ENCODE measurements at regions not wholly inside any gene's neighbourhood (a gene's known extent, or its start where the extent isn't known, plus 50 kb on each side); places are given as distances from the start of the nearest gene placed in this dataset.

DNA sequence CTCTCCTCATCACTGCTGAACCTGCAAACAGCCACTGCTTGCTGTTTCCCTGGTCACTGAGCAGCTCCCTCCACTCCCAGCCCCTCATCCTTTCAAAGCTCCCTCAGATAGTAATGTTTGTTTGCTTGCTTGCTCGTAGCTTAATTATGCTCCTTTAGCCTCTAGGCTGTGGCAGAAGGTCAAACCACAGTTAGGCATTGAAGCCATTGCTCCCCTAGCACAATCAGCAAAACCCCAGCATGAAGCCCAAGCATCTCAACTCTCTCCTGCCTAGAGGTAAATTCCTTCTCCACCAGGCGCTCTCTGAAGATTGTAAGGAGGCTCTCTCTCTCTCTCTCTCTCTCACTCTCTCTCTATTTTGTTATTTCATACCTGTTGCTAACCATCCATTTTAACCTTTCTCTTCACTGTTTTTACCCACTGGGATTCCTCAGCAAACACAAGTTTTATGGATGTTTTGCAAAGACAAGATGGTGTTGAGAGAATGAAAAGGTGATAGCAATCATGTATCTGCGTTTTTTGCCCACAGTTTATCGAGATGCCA is 135.9 kb upstream of the HNRNPA3 start:
- Histone ChIP-seq H3K4me1 (ENCODE audit: insufficient read depth, low read length) (no peaks in the 10 kb centered on the region), H4K20me1 (ENCODE audit: low read length) (no peaks in the 10 kb centered on the region), H2AFZ (ENCODE audit: low read length) (no peak overlapping the region), H3K4me2 (ENCODE audit: low read length) (no peak overlapping the region), H3K9ac (ENCODE audit: low read length) (no peak overlapping the region), H3K27me3 (ENCODE audit: low read length) (peaks cover 6% of the 10 kb centered on the region; the same call in 1 of the 2 replicates), H3K36me3 (ENCODE audit: low read depth, low read length) (no peaks in the 10 kb centered on the region), H3K79me2 (ENCODE audit: low read length) (no peaks in the 10 kb centered on the region), H3K9me3 (ENCODE audit: low read length) (no peaks in the 10 kb centered on the region), H3K4me3 (ENCODE audit: low read length) (no peak overlapping the region), H3F3A (ENCODE audit: low read length, unreplicated experiment) (no peaks in the 10 kb centered on the region), H3K27ac (ENCODE audit: low read length) (no peak overlapping the region), H3K9me2 (replicated peaks; ENCODE audit: low read length) (0 out of 2 replicates have a peak, but pooled peaks cover 3% of the 10 kb centered on the region)
- ATAC-seq, result no peak
- ChIA-PET POLR2A (ENCODE audit: unreplicated experiment) (no interaction called here), CTCF (no interaction called here)
- TF ChIP-seq EZH2 (IDR thresholded peaks at IDR 0.05; ENCODE audit: low read length, unreplicated experiment) (no peak), EZH2phosphoT487 (IDR thresholded peaks at IDR 0.05; ENCODE audit: borderline replicate concordance, low read length) (no peak)
- TF ChIP-seq, protein P1, sequence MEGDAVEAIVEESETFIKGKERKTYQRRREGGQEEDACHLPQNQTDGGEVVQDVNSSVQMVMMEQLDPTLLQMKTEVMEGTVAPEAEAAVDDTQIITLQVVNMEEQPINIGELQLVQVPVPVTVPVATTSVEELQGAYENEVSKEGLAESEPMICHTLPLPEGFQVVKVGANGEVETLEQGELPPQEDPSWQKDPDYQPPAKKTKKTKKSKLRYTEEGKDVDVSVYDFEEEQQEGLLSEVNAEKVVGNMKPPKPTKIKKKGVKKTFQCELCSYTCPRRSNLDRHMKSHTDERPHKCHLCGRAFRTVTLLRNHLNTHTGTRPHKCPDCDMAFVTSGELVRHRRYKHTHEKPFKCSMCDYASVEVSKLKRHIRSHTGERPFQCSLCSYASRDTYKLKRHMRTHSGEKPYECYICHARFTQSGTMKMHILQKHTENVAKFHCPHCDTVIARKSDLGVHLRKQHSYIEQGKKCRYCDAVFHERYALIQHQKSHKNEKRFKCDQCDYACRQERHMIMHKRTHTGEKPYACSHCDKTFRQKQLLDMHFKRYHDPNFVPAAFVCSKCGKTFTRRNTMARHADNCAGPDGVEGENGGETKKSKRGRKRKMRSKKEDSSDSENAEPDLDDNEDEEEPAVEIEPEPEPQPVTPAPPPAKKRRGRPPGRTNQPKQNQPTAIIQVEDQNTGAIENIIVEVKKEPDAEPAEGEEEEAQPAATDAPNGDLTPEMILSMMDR (conservative IDR thresholded peaks at IDR 0.05; ENCODE audit: low read depth, low read length), result no peak
- no peak for DNase-seq
- no TSS peak for BruUV-seq (replicated peaks)
- intact Hi-C loops (cut with micrococcal nuclease), result no loop called here

DNA sequence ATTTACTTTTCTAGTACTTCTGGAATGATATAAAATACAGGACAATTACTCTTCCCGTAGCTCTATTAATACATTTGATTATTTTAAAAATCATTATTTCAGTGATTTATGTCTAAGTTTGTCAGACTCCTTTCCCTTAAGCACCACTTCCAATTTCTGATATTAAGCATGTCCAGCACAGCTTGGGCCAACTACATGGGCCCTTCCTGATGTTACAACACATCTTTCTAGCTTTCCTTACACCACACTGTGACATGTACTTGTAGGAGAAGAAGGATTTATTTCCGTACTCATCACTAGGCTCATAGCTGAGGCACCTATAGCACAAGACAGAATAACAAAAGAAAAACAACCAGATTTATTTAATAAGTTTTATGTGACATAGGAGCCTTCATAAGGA is 134.8 kb upstream of the HNRNPA3 start:
- Histone ChIP-seq H3K4me3 (ENCODE audit: low read length) (no peak overlapping the region), H3K9ac (ENCODE audit: low read length) (no peak overlapping the region), H3K36me3 (ENCODE audit: low read depth, low read length) (no peaks in the 10 kb centered on the region), H3K27me3 (ENCODE audit: low read length) (peaks cover 6% of the 10 kb centered on the region; the same call in 1 of the 2 replicates), H3F3A (ENCODE audit: low read length, unreplicated experiment) (no peaks in the 10 kb centered on the region), H4K20me1 (ENCODE audit: low read length) (no peaks in the 10 kb centered on the region), H2AFZ (ENCODE audit: low read length) (no peak overlapping the region), H3K4me2 (ENCODE audit: low read length) (no peak overlapping the region), H3K27ac (ENCODE audit: low read length) (no peak overlapping the region), H3K4me1 (ENCODE audit: insufficient read depth, low read length) (no peaks in the 10 kb centered on the region), H3K9me3 (ENCODE audit: low read length) (no peaks in the 10 kb centered on the region), H3K79me2 (ENCODE audit: low read length) (no peaks in the 10 kb centered on the region), H3K9me2 (replicated peaks; ENCODE audit: low read length) (0 out of 2 replicates have a peak, but pooled peaks cover under 1% of the 10 kb centered on the region)
- TF ChIP-seq EZH2 (IDR thresholded peaks at IDR 0.05; ENCODE audit: low read length, unreplicated experiment), result no peak
- no peak for TF ChIP-seq EZH2phosphoT487 (IDR thresholded peaks at IDR 0.05; ENCODE audit: borderline replicate concordance, low read length)
- TF ChIP-seq, protein P1 (conservative IDR thresholded peaks at IDR 0.05; ENCODE audit: low read depth, low read length), result no peak
- POLR2A ChIA-PET (ENCODE audit: unreplicated experiment), result no interaction called here
- no peak for ATAC-seq
- DNase-seq, result no peak
- CTCF ChIA-PET, result no interaction called here
- intact Hi-C loops (cut with micrococcal nuclease), result no loop called here
- no TSS peak for BruUV-seq (replicated peaks)

DNA sequence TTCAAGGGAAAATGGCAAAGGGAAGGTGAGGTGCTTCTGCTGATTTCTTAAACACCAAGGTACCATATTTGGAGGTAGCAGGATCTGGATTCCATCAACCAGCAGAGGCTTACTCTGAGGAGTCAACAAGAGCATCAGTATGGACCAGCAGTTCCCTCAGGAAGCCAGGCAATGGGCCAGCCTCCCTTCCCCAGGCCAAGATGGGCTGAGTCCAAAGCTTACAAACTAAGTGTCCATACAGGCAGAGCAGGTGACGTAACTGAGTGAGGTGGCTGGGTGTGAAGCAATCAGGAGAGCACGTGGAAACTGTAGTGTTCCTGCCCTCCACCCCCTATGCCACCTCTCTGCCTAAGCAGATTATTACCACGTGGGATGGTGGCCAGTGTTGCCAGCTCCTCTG is 134.2 kb upstream of the HNRNPA3 start:
- Histone ChIP-seq H3K9me2 (replicated peaks; ENCODE audit: low read length) (no peaks in the 10 kb centered on the region), H3K4me2 (ENCODE audit: low read length) (no peak overlapping the region), H3K27me3 (ENCODE audit: low read length) (peaks cover 6% of the 10 kb centered on the region; the same call in 1 of the 2 replicates), H3K9ac (ENCODE audit: low read length) (no peak overlapping the region), H3K79me2 (ENCODE audit: low read length) (no peaks in the 10 kb centered on the region), H3K36me3 (ENCODE audit: low read depth, low read length) (no peaks in the 10 kb centered on the region), H3K9me3 (ENCODE audit: low read length) (no peaks in the 10 kb centered on the region), H4K20me1 (ENCODE audit: low read length) (no peaks in the 10 kb centered on the region), H3K4me3 (ENCODE audit: low read length) (no peak overlapping the region), H3K27ac (ENCODE audit: low read length) (no peak overlapping the region), H3K4me1 (ENCODE audit: insufficient read depth, low read length) (no peaks in the 10 kb centered on the region), H3F3A (ENCODE audit: low read length, unreplicated experiment) (no peaks in the 10 kb centered on the region), H2AFZ (ENCODE audit: low read length) (no peak overlapping the region)
- no peak for ATAC-seq
- ChIA-PET POLR2A (ENCODE audit: unreplicated experiment) (no interaction called here), CTCF (no interaction called here)
- no peak for TF ChIP-seq EZH2 (IDR thresholded peaks at IDR 0.05; ENCODE audit: low read length, unreplicated experiment)
- no peak for TF ChIP-seq EZH2phosphoT487 (IDR thresholded peaks at IDR 0.05; ENCODE audit: borderline replicate concordance, low read length)
- TF ChIP-seq, protein P1 (conservative IDR thresholded peaks at IDR 0.05; ENCODE audit: low read depth, low read length), result no peak
- no TSS peak for BruUV-seq (replicated peaks)
- no peak for DNase-seq
- intact Hi-C loops (cut with micrococcal nuclease), result no loop called here
